ENCODE measurements at regions not wholly inside any gene's neighbourhood (a gene's known extent, or its start where the extent isn't known, plus 50 kb on each side); places are given as distances from the start of the nearest gene placed in this dataset.

- DNase-seq: no peak
Measured at GRCh38 chr7:46525876-46526275, 604.8 kb upstream of the IGFBP3 start.

GRCh38 chr7:46524350-46524749 lies 603.3 kb upstream of the IGFBP3 start:
- DNase-seq: no peak

- DNase-seq: no peak
Measured at GRCh38 chr7:46522354-46522906, 601.4 kb upstream of the IGFBP3 start.

- no peak for DNase-seq
Measured at GRCh38 chr7:46518713-46519112, 597.6 kb upstream of the IGFBP3 start.

GRCh38 chr7:46515844-46516590 lies 594.9 kb upstream of the IGFBP3 start:
- DNase-seq: no peak

GRCh38 chr7:46513447-46513848 lies 592.4 kb upstream of the IGFBP3 start:
- DNase-seq: no peak

- DNase-seq: no peak
Measured at GRCh38 chr7:46512891-46513413, 591.9 kb upstream of the IGFBP3 start.

GRCh38 chr7:46511442-46512215 lies 590.6 kb upstream of the IGFBP3 start:
- no peak for DNase-seq

GRCh38 chr7:46508583-46508982 lies 587.5 kb upstream of the IGFBP3 start:
- DNase-seq: no peak

- no peak for DNase-seq
Measured at GRCh38 chr7:46507560-46507959, 586.5 kb upstream of the IGFBP3 start.

- no peak for DNase-seq
Measured at GRCh38 chr7:46494441-46494840, 573.4 kb upstream of the IGFBP3 start.

- DNase-seq: no peak
Measured at GRCh38 chr7:46494028-46494427, 573.0 kb upstream of the IGFBP3 start.

GRCh38 chr7:46493196-46493595 lies 572.1 kb upstream of the IGFBP3 start:
- no peak for DNase-seq

- DNase-seq: no peak
Measured at GRCh38 chr7:46492466-46492865, 571.4 kb upstream of the IGFBP3 start.

- no peak for DNase-seq
Measured at GRCh38 chr7:46490406-46490805, 569.3 kb upstream of the IGFBP3 start.

- no peak for DNase-seq
Measured at GRCh38 chr7:46489106-46489505, 568.0 kb upstream of the IGFBP3 start.

GRCh38 chr7:46488607-46489006 lies 567.5 kb upstream of the IGFBP3 start:
- DNase-seq: no peak

- no peak for DNase-seq
Measured at GRCh38 chr7:46486256-46487206, 565.5 kb upstream of the IGFBP3 start.

- peak in 1 of 2 experiments; percentile 25 for DNase-seq
Measured at GRCh38 chr7:46485481-46486065, 564.5 kb upstream of the IGFBP3 start.

- no peak for DNase-seq
Measured at GRCh38 chr7:46484906-46485305, 563.8 kb upstream of the IGFBP3 start.

GRCh38 chr7:46480619-46481018 lies 559.5 kb upstream of the IGFBP3 start:
- DNase-seq: no peak

GRCh38 chr7:46479680-46480079 lies 558.6 kb upstream of the IGFBP3 start:
- no peak for DNase-seq

Measured in SW 1271 (cell line).